ENCODE measurements at regions not wholly inside any gene's neighbourhood (a gene's known extent, or its start where the extent isn't known, plus 50 kb on each side); places are given as distances from the start of the nearest gene placed in this dataset.

GRCh38 chr11:44510372-44510771 is 55.1 kb upstream of the CD82 start:
- Histone ChIP-seq H3K4me1 (replicated peaks; ENCODE audit: insufficient read depth) (no peaks in the 10 kb centered on the region), H4K20me1 (ENCODE audit: insufficient read depth) (no peaks in the 10 kb centered on the region), H3K4me3 (no peak overlapping the region), H3K79me2 (ENCODE audit: low read depth) (no peaks in the 10 kb centered on the region), H3K9me2 (ENCODE audit: insufficient read depth) (no peaks in the 10 kb centered on the region), H3K36me3 (ENCODE audit: low read depth) (no peaks in the 10 kb centered on the region), H3K27ac (no peak overlapping the region), H2AFZ (no peak overlapping the region), H3K4me2 (no peak overlapping the region), H3F3A (ENCODE audit: insufficient read depth, low read depth) (no peaks in the 10 kb centered on the region), H3K27me3 (ENCODE audit: insufficient read depth, low read depth) (peaks cover 46% of the 10 kb centered on the region), H3K9me3 (ENCODE audit: insufficient read depth, low read depth) (no peaks in the 10 kb centered on the region)
- BruUV-seq (replicated peaks), result no TSS peak
- POLR2A ChIA-PET (ENCODE audit: unreplicated experiment), result no interaction called here
- intact Hi-C loops (cut with micrococcal nuclease; ENCODE audit: unreplicated experiment), result no loop called here
- CTCF ChIA-PET, result no interaction called here
- TF ChIP-seq EZH2 (IDR thresholded peaks at IDR 0.05; ENCODE audit: low read depth), result no peak
- TF ChIP-seq CTCF (conservative IDR thresholded peaks at IDR 0.05), result no peak
- DNase-seq, result no peak

- peaks cover 46% of the 10 kb centered on the region for H3K27me3 ChIP-seq (ENCODE audit: insufficient read depth, low read depth)
- TF ChIP-seq CTCF (conservative IDR thresholded peaks at IDR 0.05), result no peak
- no peak for TF ChIP-seq EZH2 (IDR thresholded peaks at IDR 0.05; ENCODE audit: low read depth)
- ChIA-PET CTCF (no interaction called here), POLR2A (ENCODE audit: unreplicated experiment) (interaction anchor here (0.6 kb wide), 1 partner anchor 277 kb away, joined by 7 read pairs; no protein-coding TSS in a partner anchor)
- H3K9me3 ChIP-seq (ENCODE audit: insufficient read depth, low read depth), result no peaks in the 10 kb centered on the region
- H2AFZ ChIP-seq, result no peak overlapping the region
- H3F3A ChIP-seq (ENCODE audit: insufficient read depth, low read depth), result no peaks in the 10 kb centered on the region
- H3K36me3 ChIP-seq (ENCODE audit: low read depth), result no peaks in the 10 kb centered on the region
- no peak overlapping the region for H3K4me2 ChIP-seq
- no peaks in the 10 kb centered on the region for H3K9me2 ChIP-seq (ENCODE audit: insufficient read depth)
- H4K20me1 ChIP-seq (ENCODE audit: insufficient read depth), result no peaks in the 10 kb centered on the region
- no peaks in the 10 kb centered on the region for H3K4me1 ChIP-seq (replicated peaks; ENCODE audit: insufficient read depth)
- no peaks in the 10 kb centered on the region for H3K79me2 ChIP-seq (ENCODE audit: low read depth)
- DNase-seq, result no peak
- BruUV-seq (replicated peaks), result no TSS peak
- no peak overlapping the region for H3K27ac ChIP-seq
- intact Hi-C loops (cut with micrococcal nuclease; ENCODE audit: unreplicated experiment), result no loop called here
- no peak overlapping the region for H3K4me3 ChIP-seq
Measured at GRCh38 chr11:44512818-44513217, 52.6 kb upstream of the CD82 start.

GRCh38 chr11:44515048-44515447 is 50.4 kb upstream of the CD82 start:
- peaks cover 45% of the 10 kb centered on the region for H3K27me3 ChIP-seq (ENCODE audit: insufficient read depth, low read depth)

More at GRCh38 chr11:44515048-44515447, 50.4 kb upstream of the CD82 start:
- no peak for TF ChIP-seq EZH2 (IDR thresholded peaks at IDR 0.05; ENCODE audit: low read depth)
- TF ChIP-seq CTCF (conservative IDR thresholded peaks at IDR 0.05), result no peak
- no peaks in the 10 kb centered on the region for H3F3A ChIP-seq (ENCODE audit: insufficient read depth, low read depth)
- H3K27ac ChIP-seq, result no peak overlapping the region
- no peak overlapping the region for H3K4me3 ChIP-seq
- no peak for DNase-seq
- no peaks in the 10 kb centered on the region for H3K79me2 ChIP-seq (ENCODE audit: low read depth)
- no peaks in the 10 kb centered on the region for H3K36me3 ChIP-seq (ENCODE audit: low read depth)
- no peak overlapping the region for H3K4me2 ChIP-seq
- BruUV-seq (replicated peaks), result no TSS peak
- ChIA-PET CTCF (no interaction called here), POLR2A (ENCODE audit: unreplicated experiment) (no interaction called here)
- H3K9me3 ChIP-seq (ENCODE audit: insufficient read depth, low read depth), result no peaks in the 10 kb centered on the region
- H2AFZ ChIP-seq, result no peak overlapping the region
- H4K20me1 ChIP-seq (ENCODE audit: insufficient read depth), result no peaks in the 10 kb centered on the region
- no peaks in the 10 kb centered on the region for H3K4me1 ChIP-seq (replicated peaks; ENCODE audit: insufficient read depth)
- intact Hi-C loops (cut with micrococcal nuclease; ENCODE audit: unreplicated experiment), result no loop called here
- no peaks in the 10 kb centered on the region for H3K9me2 ChIP-seq (ENCODE audit: insufficient read depth)
